ENCODE measurements at regions not wholly inside any gene's neighbourhood (a gene's known extent, or its start where the extent isn't known, plus 50 kb on each side); places are given as distances from the start of the nearest gene placed in this dataset.

GRCh38 chr11:116077092-116077491, 572.9 kb upstream of the CADM1 start:
- TF ChIP-seq TRAFD1 (CRISPR knock-in tag; IDR thresholded peaks at IDR 0.05; ENCODE audit: borderline replicate concordance) (no peak), HDAC2 (CRISPR knock-in tag; IDR thresholded peaks at IDR 0.05) (no peak), ZNF687 (CRISPR knock-in tag; IDR thresholded peaks at IDR 0.05) (no peak), KDM5A (IDR thresholded peaks at IDR 0.05; ENCODE audit: borderline replicate concordance, low read length) (no peak), ZNF747 (CRISPR knock-in tag; IDR thresholded peaks at IDR 0.05; ENCODE audit: borderline replicate concordance) (no peak), JUN (CRISPR knock-in tag; IDR thresholded peaks at IDR 0.05) (no peak), AHDC1 (CRISPR knock-in tag; IDR thresholded peaks at IDR 0.05; ENCODE audit: borderline replicate concordance) (no peak), NR3C1 (CRISPR knock-in tag; IDR thresholded peaks at IDR 0.05) (no peak), U2AF2 (IDR thresholded peaks at IDR 0.05; ENCODE audit: low read depth, low read length) (no peak)

Data from HepG2 (cell line).